H1 (cell line): ENCODE measurements at regions not wholly inside any gene's neighbourhood (a gene's known extent, or its start where the extent isn't known, plus 50 kb on each side); places are given as distances from the start of the nearest gene placed in this dataset.

Source experiments
- ATF3 ChIP-seq: IDR thresholded peaks from 2 replicates; pipeline ENCODE4 v1.6.1; 2011; ENCODE audit warnings: low read depth, mild to moderate bottlenecking, low read length; ENCODE audit not compliant: insufficient read depth
- BCL11A ChIP-seq, 2 experiments: IDR thresholded peaks; one replicate each; pipeline ENCODE4 v1.6.1; 2011; ENCODE audit warnings: low read depth in 2 of 2, low read length in 2 of 2, mild to moderate bottlenecking in 2 of 2
- CBX5 ChIP-seq: fragments of 300-800, 300-1000 bp; sonication (generic); IDR thresholded peaks from 2 replicates; pipeline ENCODE4 v1.7.1; 2016; ENCODE audit warnings: antibody characterized with exemption, low read length, low read depth
- CEBPB ChIP-seq: IDR thresholded peaks from 2 replicates; pipeline ENCODE4 v1.6.1; 2012; ENCODE audit warnings: low read depth, low read length
- CTCF ChIP-seq, 3 experiments: IDR thresholded peaks; 1 replicate in 2 of 3; 2 replicates in 1 of 3; pipeline versions ENCODE4 v1.5.1 to v1.6.1; 2011; ENCODE audit warnings: low read length in 3 of 3, mild to moderate bottlenecking in 3 of 3, inconsistent platforms in 2 of 3, low read depth in 1 of 3, moderate library complexity in 1 of 3; ENCODE audit not compliant: insufficient read depth in 1 of 3; ENCODE audit errors: control extremely low read depth in 1 of 3
- EZH2 ChIP-seq: fragments of 200-600 bp; sonication (generic); IDR thresholded peaks from 2 replicates; pipeline ENCODE4 v1.7.1; 2012; ENCODE audit warnings: low read depth, mild to moderate bottlenecking, moderate library complexity, low read length, inconsistent platforms; ENCODE audit not compliant: severe bottlenecking
- POLR2AphosphoS5 ChIP-seq: IDR thresholded peaks from 2 replicates; pipeline ENCODE4 v1.6.1; 2011; ENCODE audit warnings: low read depth, low read length
- RNF2 ChIP-seq: fragments of 200-900, 300-1000 bp; sonication (generic); IDR thresholded peaks from 2 replicates; pipeline ENCODE4 v1.7.1; 2016; ENCODE audit warnings: borderline replicate concordance, low read depth, mild to moderate bottlenecking, antibody characterized with exemption, low read length; ENCODE audit not compliant: poor library complexity, severe bottlenecking; ENCODE audit errors: missing control alignments
- TF ChIP-seq, protein P1 (sequence below): IDR thresholded peaks from 2 replicates; pipeline ENCODE4 v1.6.1; 2011; ENCODE audit warnings: low read length, improper control_type of control experiment

- TF ChIP-seq, protein P1, sequence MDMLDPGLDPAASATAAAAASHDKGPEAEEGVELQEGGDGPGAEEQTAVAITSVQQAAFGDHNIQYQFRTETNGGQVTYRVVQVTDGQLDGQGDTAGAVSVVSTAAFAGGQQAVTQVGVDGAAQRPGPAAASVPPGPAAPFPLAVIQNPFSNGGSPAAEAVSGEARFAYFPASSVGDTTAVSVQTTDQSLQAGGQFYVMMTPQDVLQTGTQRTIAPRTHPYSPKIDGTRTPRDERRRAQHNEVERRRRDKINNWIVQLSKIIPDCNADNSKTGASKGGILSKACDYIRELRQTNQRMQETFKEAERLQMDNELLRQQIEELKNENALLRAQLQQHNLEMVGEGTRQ: no peak
- no peak for TF ChIP-seq CEBPB
- no peak for TF ChIP-seq CTCF (IDR thresholded peaks at IDR 0.05; ENCODE audit: control extremely low read depth in 1 of 3, insufficient read depth in 1 of 3, low read depth in 1 of 3, low read length in 3 of 3)
- TF ChIP-seq EZH2: no peak
- no peak for TF ChIP-seq RNF2
- no peak for TF ChIP-seq CBX5
- no peak for TF ChIP-seq POLR2AphosphoS5
- no peak for TF ChIP-seq ATF3
- TF ChIP-seq BCL11A (IDR thresholded peaks at IDR 0.05; ENCODE audit: low read depth in 2 of 2, low read length in 2 of 2): no peak
Measured at GRCh38 chr4:83772685-83773084, 236.8 kb downstream of the GPAT3 start.
